Astrocyte (in vitro differentiated cells and primary cell): ENCODE measurements at regions not wholly inside any gene's neighbourhood (a gene's known extent, or its start where the extent isn't known, plus 50 kb on each side); places are given as distances from the start of the nearest gene placed in this dataset.

Experiments used
- DNase-seq: peaks from one replicate; pipeline ENCODE4 v3.0.0-alpha.2; 2010; ENCODE audit warnings: low read depth
- FAIRE-seq: peaks from 2 replicates; lab custom pipeline; 2011; peaks lifted over from hg19 to GRCh38; lab: Jason Lieb, UNC
- H2AFZ ChIP-seq: 2 replicates; pipeline ENCODE4 v1.6.0; 2012; ENCODE audit warnings: low read depth, low read length, inconsistent platforms
- H3K27ac ChIP-seq: 2 replicates; pipeline ENCODE4 v1.5.1; 2011; ENCODE audit warnings: low read depth, low read length, inconsistent platforms
- H3K27me3 ChIP-seq: 2 replicates; pipeline ENCODE4 v1.6.0; 2011; ENCODE audit warnings: low read length, inconsistent platforms; ENCODE audit not compliant: insufficient read depth
- H3K36me3 ChIP-seq: 2 replicates; pipeline ENCODE4 v1.5.1; 2011; ENCODE audit warnings: low read length, inconsistent platforms; ENCODE audit not compliant: insufficient read depth
- H3K4me1 ChIP-seq: 2 replicates; pipeline ENCODE4 v1.5.1; 2011; ENCODE audit warnings: low read length, inconsistent platforms; ENCODE audit not compliant: insufficient read depth
- H3K4me2 ChIP-seq: 2 replicates; pipeline ENCODE4 v1.6.0; 2012; ENCODE audit warnings: low read length, inconsistent platforms
- H3K4me3 ChIP-seq: 2 replicates; pipeline ENCODE4 v1.5.1; 2011; ENCODE audit warnings: low read depth, mild to moderate bottlenecking, low read length, inconsistent platforms; ENCODE audit not compliant: insufficient read depth
- H3K79me2 ChIP-seq: 2 replicates; pipeline ENCODE4 v1.6.0; 2012; ENCODE audit warnings: mild to moderate bottlenecking, low read length, inconsistent platforms; ENCODE audit not compliant: insufficient read depth
- H3K9ac ChIP-seq: 2 replicates; pipeline ENCODE4 v1.6.0; 2012; ENCODE audit warnings: mild to moderate bottlenecking, low read length, inconsistent platforms
- H3K9me3 ChIP-seq: 2 replicates; pipeline ENCODE4 v1.5.1; 2012; ENCODE audit warnings: low read depth, mild to moderate bottlenecking, low read length, inconsistent platforms; ENCODE audit not compliant: insufficient read depth
- H4K20me1 ChIP-seq: 2 replicates; pipeline ENCODE4 v1.6.0; 2012; ENCODE audit warnings: low read length, inconsistent platforms; ENCODE audit not compliant: insufficient read depth
- H3K27ac Mint-ChIP-seq: one replicate; pipeline ENCODE4 v1.8.0; 2021; ENCODE audit warnings: mild to moderate bottlenecking, mixed read lengths; ENCODE audit not compliant: unreplicated experiment
- H3K27me3 Mint-ChIP-seq: one replicate; pipeline ENCODE4 v1.8.0; 2021; ENCODE audit warnings: low read depth, mixed read lengths; ENCODE audit not compliant: unreplicated experiment
- H3K36me3 Mint-ChIP-seq: one replicate; pipeline ENCODE4 v1.8.0; 2021; ENCODE audit warnings: low read depth, mixed read lengths; ENCODE audit not compliant: unreplicated experiment
- H3K4me1 Mint-ChIP-seq: one replicate; pipeline ENCODE4 v1.8.0; 2021; ENCODE audit warnings: low read depth, mixed read lengths; ENCODE audit not compliant: unreplicated experiment
- H3K4me3 Mint-ChIP-seq: one replicate; pipeline ENCODE4 v1.8.0; 2021; ENCODE audit warnings: mild to moderate bottlenecking, moderate library complexity, mixed read lengths; ENCODE audit not compliant: unreplicated experiment
- H3K9me3 Mint-ChIP-seq: one replicate; pipeline ENCODE4 v1.8.0; 2021; ENCODE audit warnings: mild to moderate bottlenecking, mixed read lengths; ENCODE audit not compliant: unreplicated experiment
- CTCF ChIP-seq: IDR thresholded peaks from 2 replicates; pipeline ENCODE4 v1.5.1; 2011; ENCODE audit warnings: low read depth, mild to moderate bottlenecking, inconsistent platforms, low read length, moderate library complexity; ENCODE audit not compliant: insufficient read depth
- EZH2 ChIP-seq: IDR thresholded peaks from 2 replicates; pipeline ENCODE4 v1.6.1; 2012; ENCODE audit warnings: mild to moderate bottlenecking, low read length, inconsistent platforms; ENCODE audit not compliant: insufficient read depth

GRCh38 chr11:92154110-92154509 is 70.5 kb upstream of the FAT3 start:
- H3K79me2 ChIP-seq, result no peaks in the 10 kb centered on the region
- Mint-ChIP-seq H3K27me3 (no peaks in the 10 kb centered on the region), H3K27ac (no peak overlapping the region), H3K4me1 (peaks cover 10% of the 10 kb centered on the region), H3K9me3 (peaks cover 3% of the 10 kb centered on the region), H3K4me3 (no peak overlapping the region), H3K36me3 (no peaks in the 10 kb centered on the region)
- no peak overlapping the region for H3K9ac ChIP-seq
- H3K36me3 ChIP-seq, result no peaks in the 10 kb centered on the region
- H3K9me3 ChIP-seq, result no peaks in the 10 kb centered on the region
- TF ChIP-seq EZH2 (no peak), CTCF (no peak)
- H3K4me2 ChIP-seq, result no peak overlapping the region
- no peak for FAIRE-seq
- H3K27me3 ChIP-seq, result no peaks in the 10 kb centered on the region
- H2AFZ ChIP-seq, result no peak overlapping the region
- no peak for DNase-seq
- H4K20me1 ChIP-seq, result no peaks in the 10 kb centered on the region
- H3K27ac ChIP-seq, result no peak overlapping the region
- no peak overlapping the region for H3K4me3 ChIP-seq
- no peaks in the 10 kb centered on the region for H3K4me1 ChIP-seq

GRCh38 chr11:92153542-92153941 is 71.1 kb upstream of the FAT3 start:
- no peaks in the 10 kb centered on the region for H3K79me2 ChIP-seq
- no peak overlapping the region for H3K4me2 ChIP-seq
- H3K27me3 ChIP-seq, result no peaks in the 10 kb centered on the region
- Mint-ChIP-seq H3K27ac (no peak overlapping the region), H3K27me3 (no peaks in the 10 kb centered on the region), H3K4me3 (no peak overlapping the region), H3K4me1 (peaks cover 10% of the 10 kb centered on the region), H3K36me3 (no peaks in the 10 kb centered on the region), H3K9me3 (peaks cover 3% of the 10 kb centered on the region)
- no peaks in the 10 kb centered on the region for H4K20me1 ChIP-seq
- TF ChIP-seq EZH2 (no peak), CTCF (no peak)
- H2AFZ ChIP-seq, result no peak overlapping the region
- no peak overlapping the region for H3K4me3 ChIP-seq
- no peaks in the 10 kb centered on the region for H3K36me3 ChIP-seq
- no peaks in the 10 kb centered on the region for H3K9me3 ChIP-seq
- H3K4me1 ChIP-seq, result no peaks in the 10 kb centered on the region
- FAIRE-seq, result no peak
- DNase-seq, result no peak
- H3K9ac ChIP-seq, result no peak overlapping the region
- no peak overlapping the region for H3K27ac ChIP-seq

GRCh38 chr11:92152245-92152644 is 72.4 kb upstream of the FAT3 start:
- H2AFZ ChIP-seq, result no peak overlapping the region
- no peaks in the 10 kb centered on the region for H4K20me1 ChIP-seq
- Mint-ChIP-seq H3K27me3 (no peaks in the 10 kb centered on the region), H3K4me1 (peaks cover 10% of the 10 kb centered on the region), H3K4me3 (no peak overlapping the region), H3K36me3 (no peaks in the 10 kb centered on the region), H3K27ac (no peak overlapping the region), H3K9me3 (peaks cover 3% of the 10 kb centered on the region)
- TF ChIP-seq CTCF (no peak), EZH2 (no peak)
- no peaks in the 10 kb centered on the region for H3K9me3 ChIP-seq
- no peaks in the 10 kb centered on the region for H3K27me3 ChIP-seq
- H3K4me3 ChIP-seq, result no peak overlapping the region
- H3K79me2 ChIP-seq, result no peaks in the 10 kb centered on the region
- no peak for FAIRE-seq
- no peak overlapping the region for H3K27ac ChIP-seq
- no peak overlapping the region for H3K4me2 ChIP-seq
- no peak overlapping the region for H3K9ac ChIP-seq
- no peaks in the 10 kb centered on the region for H3K4me1 ChIP-seq
- no peak for DNase-seq
- no peaks in the 10 kb centered on the region for H3K36me3 ChIP-seq
